ENCODE measurements at regions not wholly inside any gene's neighbourhood (a gene's known extent, or its start where the extent isn't known, plus 50 kb on each side); places are given as distances from the start of the nearest gene placed in this dataset.

GRCh38 chr5:98705841-98706240 is 67.6 kb upstream of the RGMB start:
- peaks cover 5% of the 10 kb centered on the region for H3K27me3 Mint-ChIP-seq (ENCODE audit: low read depth)
- no peak overlapping the region for H3K4me3 Mint-ChIP-seq
- no peaks in the 10 kb centered on the region for H3K4me1 Mint-ChIP-seq (ENCODE audit: low read depth)
- peaks cover 13% of the 10 kb centered on the region in 2 donors for H3K9me3 Mint-ChIP-seq
- no peak overlapping the region for H3K27ac Mint-ChIP-seq
- DNase-seq = no peak
- H3K36me3 Mint-ChIP-seq (ENCODE audit: insufficient read depth in 2 of 2) = peaks cover 4% of the 10 kb centered on the region in 2 donors
- no peak for ATAC-seq (replicated peaks in 1 of 2)

GRCh38 chr5:98709681-98710080 is 63.8 kb upstream of the RGMB start:
- Mint-ChIP-seq H3K4me1 (ENCODE audit: low read depth) (no peaks in the 10 kb centered on the region), H3K4me3 (no peak overlapping the region), H3K27me3 (ENCODE audit: low read depth) (no peaks in the 10 kb centered on the region), H3K36me3 (ENCODE audit: insufficient read depth in 2 of 2) (no peaks in the 10 kb centered on the region), H3K27ac (no peak overlapping the region), H3K9me3 (peaks cover 5 to 7% of the 10 kb centered on the region in 2 donors)
- DNase-seq (no peak), ATAC-seq (replicated peaks in 1 of 2) (no peak)

- Mint-ChIP-seq H3K4me1 (ENCODE audit: low read depth) (no peaks in the 10 kb centered on the region), H3K9me3 (peaks cover 3 to 5% of the 10 kb centered on the region in 2 donors), H3K4me3 (no peak overlapping the region), H3K27me3 (ENCODE audit: low read depth) (no peaks in the 10 kb centered on the region), H3K36me3 (ENCODE audit: insufficient read depth in 2 of 2) (no peaks in the 10 kb centered on the region), H3K27ac (no peak overlapping the region)
- DNase-seq = no peak
- ATAC-seq (replicated peaks in 1 of 2) = no peak
Observed at GRCh38 chr5:98713027-98713426, 60.4 kb upstream of the RGMB start.

DNA sequence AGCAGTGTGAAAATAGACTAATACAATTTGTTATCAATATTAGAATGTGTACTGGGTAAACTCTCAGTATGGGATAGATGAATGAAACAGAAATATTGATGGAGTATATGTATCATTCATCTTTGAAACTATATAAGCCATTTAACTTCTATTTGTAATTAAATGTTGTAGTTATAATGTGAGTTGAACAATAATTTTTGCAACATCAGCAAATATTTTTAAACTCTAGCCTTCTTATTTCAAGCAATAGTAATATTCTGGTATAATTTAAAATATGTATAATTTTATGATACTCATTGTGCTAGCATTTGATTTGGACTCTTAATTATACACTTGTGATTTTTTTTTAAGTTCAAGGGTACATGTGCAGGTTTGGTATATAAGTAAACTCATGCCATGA is 59.6 kb upstream of the RGMB start:
- DNase-seq (no peak), ATAC-seq (replicated peaks in 1 of 2) (no peak)
- no peaks in the 10 kb centered on the region for H3K27me3 Mint-ChIP-seq (ENCODE audit: low read depth)
- peaks cover 0 to 1% of the 10 kb centered on the region in 2 donors for H3K36me3 Mint-ChIP-seq (ENCODE audit: insufficient read depth in 2 of 2)
- no peak overlapping the region for H3K27ac Mint-ChIP-seq
- H3K4me3 Mint-ChIP-seq = no peak overlapping the region
- peaks cover 5 to 9% of the 10 kb centered on the region in 2 donors for H3K9me3 Mint-ChIP-seq
- no peaks in the 10 kb centered on the region for H3K4me1 Mint-ChIP-seq (ENCODE audit: low read depth)

- Mint-ChIP-seq H3K36me3 (ENCODE audit: insufficient read depth in 2 of 2) (peaks cover 0 to 1% of the 10 kb centered on the region in 2 donors), H3K9me3 (peaks cover 10 to 12% of the 10 kb centered on the region in 2 donors), H3K4me1 (ENCODE audit: low read depth) (no peaks in the 10 kb centered on the region), H3K4me3 (no peak overlapping the region), H3K27me3 (ENCODE audit: low read depth) (no peaks in the 10 kb centered on the region), H3K27ac (no peak overlapping the region)
- DNase-seq (no peak), ATAC-seq (replicated peaks in 1 of 2) (no peak)
Observed at GRCh38 chr5:98714710-98715288, 58.7 kb upstream of the RGMB start.

- Mint-ChIP-seq H3K9me3 (peaks cover 7 to 12% of the 10 kb centered on the region in 2 donors), H3K4me3 (no peak overlapping the region), H3K36me3 (ENCODE audit: insufficient read depth in 2 of 2) (peaks cover 0 to 1% of the 10 kb centered on the region in 2 donors), H3K4me1 (ENCODE audit: low read depth) (no peaks in the 10 kb centered on the region), H3K27me3 (ENCODE audit: low read depth) (no peaks in the 10 kb centered on the region), H3K27ac (no peak overlapping the region)
- no peak for DNase-seq
- ATAC-seq (replicated peaks in 1 of 2) = no peak
Observed at GRCh38 chr5:98721231-98721928, 52.1 kb upstream of the RGMB start.

DNA sequence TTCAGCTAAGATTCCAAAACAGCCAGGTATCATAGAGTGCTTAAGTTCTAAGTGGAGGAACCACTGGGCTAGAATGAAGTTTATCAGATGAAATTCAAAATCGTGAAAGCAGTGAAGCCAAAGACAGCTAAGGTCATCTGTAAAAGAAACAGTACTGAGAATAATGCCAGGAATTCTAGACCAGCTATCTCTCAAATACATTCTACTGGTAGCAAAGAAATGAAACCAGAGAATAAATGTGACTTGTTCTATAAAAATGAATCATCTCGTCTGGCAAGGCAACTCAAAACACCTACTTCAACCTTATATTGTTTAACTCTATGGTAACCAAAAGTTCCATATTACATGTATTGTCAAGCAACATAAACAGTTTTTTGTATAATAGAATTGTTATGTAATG is 51.3 kb upstream of the RGMB start:
- DNase-seq (no peak), ATAC-seq (replicated peaks in 1 of 2) (no peak)
- Mint-ChIP-seq H3K27me3 (ENCODE audit: low read depth) (no peaks in the 10 kb centered on the region), H3K4me3 (no peak overlapping the region), H3K36me3 (ENCODE audit: insufficient read depth in 2 of 2) (peaks cover 0 to 1% of the 10 kb centered on the region in 2 donors), H3K4me1 (ENCODE audit: low read depth) (no peaks in the 10 kb centered on the region), H3K9me3 (peaks cover 7 to 12% of the 10 kb centered on the region in 2 donors), H3K27ac (no peak overlapping the region)

- no peaks in the 10 kb centered on the region for H3K27me3 Mint-ChIP-seq (ENCODE audit: low read depth)
- DNase-seq = no peak
- no peak overlapping the region for H3K4me3 Mint-ChIP-seq
- peaks cover 6 to 7% of the 10 kb centered on the region in 2 donors for H3K9me3 Mint-ChIP-seq
- no peak for ATAC-seq (replicated peaks in 1 of 2)
- H3K4me1 Mint-ChIP-seq (ENCODE audit: low read depth) = no peaks in the 10 kb centered on the region
- no peak overlapping the region for H3K27ac Mint-ChIP-seq
- H3K36me3 Mint-ChIP-seq (ENCODE audit: insufficient read depth in 2 of 2) = peaks cover 0 to 1% of the 10 kb centered on the region in 2 donors
Observed at GRCh38 chr5:98723061-98723460, 50.4 kb upstream of the RGMB start.
